RWPE1 (cell line): ENCODE measurements at regions not wholly inside any gene's neighbourhood (a gene's known extent, or its start where the extent isn't known, plus 50 kb on each side); places are given as distances from the start of the nearest gene placed in this dataset.
A peak's percentile ranks its signal among the peaks of the same experiment; 100 is the strongest.

Source experiments
- CTCF ChIA-PET: fragments of 350-600 bp; sonication (Branson Sonifier 250); formaldehyde crosslinking; extraction: SDS; loops from one replicate; lab custom pipeline; 2021; lab: Yijun Ruan, JAX
- POLR2A ChIA-PET: fragments of 400-600 bp; formaldehyde crosslinking; extraction: SDS; loops from one replicate; lab custom pipeline; 2020; ENCODE audit warnings: antibody characterized with exemption; ENCODE audit not compliant: low non-redundant PET; lab: Yijun Ruan, JAX
- DNase-seq: peaks from one replicate; pipeline ENCODE4 v3.0.0; 2012; ENCODE audit warnings: low spot score
- H3K27ac ChIP-seq: fragments of 450-650 bp; 2 replicates; pipeline ENCODE4 v1.5.1; 2017
- CTCF ChIP-seq: fragments of 450-650 bp; conservative IDR thresholded peaks from 2 replicates; pipeline ENCODE4 v1.5.1; 2017; ENCODE audit warnings: low read depth, mild to moderate bottlenecking

GRCh38 chr11:31977343-31977742 is 113.5 kb upstream of the RCN1 start:
- ChIA-PET POLR2A (interaction anchor here (0.6 kb wide), 1 partner anchor 366 kb away, joined by 5 read pairs; no protein-coding TSS in a partner anchor), CTCF (no interaction called here)
- no peak for TF ChIP-seq CTCF
- DNase-seq, result no peak
- no peak overlapping the region for H3K27ac ChIP-seq

- TF ChIP-seq CTCF, result no peak
- DNase-seq, result peak; percentile 81
- ChIA-PET CTCF (interaction anchor here (0.5 to 0.8 kb wide), 3 partner anchors 11 to 734 kb away, joined by 3 read pairs; no protein-coding TSS in a partner anchor), POLR2A (no interaction called here)
- no peak overlapping the region for H3K27ac ChIP-seq
Measured at GRCh38 chr11:31974366-31975136, 116.3 kb upstream of the RCN1 start.

GRCh38 chr11:31973172-31973571 is 117.7 kb upstream of the RCN1 start:
- POLR2A ChIA-PET, result no interaction called here
- no peak for TF ChIP-seq CTCF
- CTCF ChIA-PET, result no interaction called here
- no peak for DNase-seq
- H3K27ac ChIP-seq, result no peak overlapping the region

GRCh38 chr11:31972623-31973022 is 118.3 kb upstream of the RCN1 start:
- H3K27ac ChIP-seq, result no peak overlapping the region
- ChIA-PET POLR2A (no interaction called here), CTCF (no interaction called here)
- no peak for DNase-seq
- TF ChIP-seq CTCF, result no peak

- CTCF ChIA-PET, result interaction anchor here (0.6 kb wide), 1 partner anchor 90 kb away, joined by 4 read pairs; no protein-coding TSS in a partner anchor
- H3K27ac ChIP-seq, result no peak overlapping the region
- no peak for DNase-seq
- no peak for TF ChIP-seq CTCF
- POLR2A ChIA-PET, result no interaction called here
Measured at GRCh38 chr11:31969359-31969702, 121.5 kb upstream of the RCN1 start.

- no peak for TF ChIP-seq CTCF
- DNase-seq, result no peak
- H3K27ac ChIP-seq, result no peak overlapping the region
- ChIA-PET POLR2A (no interaction called here), CTCF (interaction anchor here (0.6 kb wide), 2 partner anchors 90 to 139 kb away, joined by 4 read pairs; no protein-coding TSS in a partner anchor)
Measured at GRCh38 chr11:31968461-31969358, 122.2 kb upstream of the RCN1 start.
